ENCODE measurements at regions not wholly inside any gene's neighbourhood (a gene's known extent, or its start where the extent isn't known, plus 50 kb on each side); places are given as distances from the start of the nearest gene placed in this dataset.

GRCh38 chr17:77668518-77668917, 290.0 kb upstream of the TNRC6C start:
- DNase-seq, result no peak

- DNase-seq, result no peak
These were observed 288.3 kb upstream of the TNRC6C start for GRCh38 chr17:77670173-77670572.

- DNase-seq, result no peak
These were observed 284.1 kb upstream of the TNRC6C start for GRCh38 chr17:77674358-77674757.

- no peak for DNase-seq
These were observed 283.1 kb upstream of the TNRC6C start for GRCh38 chr17:77675411-77675810.

- no peak for DNase-seq
These were observed 282.7 kb upstream of the TNRC6C start for GRCh38 chr17:77675816-77676215.

- DNase-seq, result no peak
These were observed 282.3 kb upstream of the TNRC6C start for GRCh38 chr17:77676237-77676661.

- no peak for DNase-seq
These were observed 281.3 kb upstream of the TNRC6C start for GRCh38 chr17:77677211-77677610.

- no peak for DNase-seq
These were observed 280.9 kb upstream of the TNRC6C start for GRCh38 chr17:77677630-77678029.

- DNase-seq, result no peak
These were observed 278.9 kb upstream of the TNRC6C start for GRCh38 chr17:77679589-77679988.

GRCh38 chr17:77681861-77682260, 276.6 kb upstream of the TNRC6C start:
- peak; percentile 72 for DNase-seq

GRCh38 chr17:77684803-77685798, 273.4 kb upstream of the TNRC6C start:
- no peak for DNase-seq

- no peak for DNase-seq
These were observed 272.5 kb upstream of the TNRC6C start for GRCh38 chr17:77685881-77686486.

- DNase-seq, result no peak
These were observed 271.6 kb upstream of the TNRC6C start for GRCh38 chr17:77686903-77687302.

- no peak for DNase-seq
These were observed 271.1 kb upstream of the TNRC6C start for GRCh38 chr17:77687417-77687816.

- no peak for DNase-seq
These were observed 270.6 kb upstream of the TNRC6C start for GRCh38 chr17:77687921-77688320.

- no peak for DNase-seq
These were observed 270.1 kb upstream of the TNRC6C start for GRCh38 chr17:77688369-77688768.

- no peak for DNase-seq
These were observed 268.0 kb upstream of the TNRC6C start for GRCh38 chr17:77690271-77691161.

GRCh38 chr17:77691216-77692085, 267.1 kb upstream of the TNRC6C start:
- DNase-seq, result no peak

GRCh38 chr17:77692571-77693161, 265.8 kb upstream of the TNRC6C start:
- DNase-seq, result no peak

- no peak for DNase-seq
These were observed 265.2 kb upstream of the TNRC6C start for GRCh38 chr17:77693301-77693700.

- DNase-seq, result no peak
These were observed 264.7 kb upstream of the TNRC6C start for GRCh38 chr17:77693776-77694175.

Data from NCI-H2029 (cell line).